ENCODE measurements at regions not wholly inside any gene's neighbourhood (a gene's known extent, or its start where the extent isn't known, plus 50 kb on each side); places are given as distances from the start of the nearest gene placed in this dataset.

DNA sequence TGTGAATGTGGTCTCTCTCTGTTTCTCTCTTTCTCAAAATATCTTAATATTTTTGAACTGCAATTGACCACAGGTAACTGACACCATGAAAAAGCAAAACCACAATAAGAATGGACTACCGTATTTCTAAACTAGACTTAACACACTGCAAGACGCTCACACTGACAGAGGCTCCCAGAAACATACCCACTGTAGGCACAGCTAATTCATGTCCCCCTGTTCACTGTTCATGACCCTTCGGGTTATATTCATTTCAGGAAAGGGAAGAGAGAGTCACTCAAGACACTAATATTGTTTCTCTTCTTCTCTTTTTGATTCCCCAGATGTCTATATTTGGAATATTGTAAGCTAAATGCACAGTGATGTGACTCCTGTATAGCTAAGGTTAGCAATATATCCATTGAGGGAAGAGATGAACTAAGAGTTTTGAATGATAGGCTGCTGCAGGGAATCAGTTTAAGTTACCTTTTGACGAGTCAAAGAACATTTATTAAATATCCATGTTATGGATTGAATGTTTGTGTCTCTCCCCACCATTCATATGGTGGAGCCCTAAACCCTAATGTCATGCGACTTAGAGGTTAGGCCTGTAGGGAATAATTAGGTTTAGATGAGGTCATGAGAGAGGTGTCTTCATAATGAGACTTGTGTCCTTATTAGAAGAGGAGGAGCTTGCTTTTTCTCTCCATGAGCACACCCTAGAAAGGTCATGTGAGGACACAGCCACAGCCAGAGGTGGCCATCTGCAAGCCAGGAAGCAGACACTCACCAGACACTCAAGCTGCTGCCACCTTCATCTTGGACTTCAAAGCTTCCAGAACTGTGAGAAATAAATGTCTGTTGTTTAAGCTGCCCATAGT is 216.6 kb upstream of the GRM7 start:
- Histone ChIP-seq H3K4me3 (no peak overlapping the region), H3K36me3 (no peaks in the 10 kb centered on the region), H3K27ac (no peak overlapping the region), H3K4me1 (no peaks in the 10 kb centered on the region), H3K9me3 (peaks cover 3% of the 10 kb centered on the region), H3K27me3 (no peaks in the 10 kb centered on the region)
- 80% methylated on average over 5 of the region's 5 CpGs for WGBS
- no peak for TF ChIP-seq POLR2AphosphoS5 (IDR thresholded peaks at IDR 0.05)
- TF ChIP-seq EP300 (IDR thresholded peaks at IDR 0.05) = no peak
- no peak for TF ChIP-seq POLR2A (IDR thresholded peaks at IDR 0.05)
- no peak for DNase-seq (ENCODE audit: low spot score in 2 of 2)

GRCh38 chr3:6654670-6655069 is 206.2 kb upstream of the GRM7 start:
- Histone ChIP-seq H3K27ac (no peak overlapping the region), H3K4me3 (no peak overlapping the region), H3K9me3 (peaks cover 8% of the 10 kb centered on the region), H3K27me3 (no peaks in the 10 kb centered on the region), H3K36me3 (no peaks in the 10 kb centered on the region), H3K4me1 (no peaks in the 10 kb centered on the region)
- TF ChIP-seq POLR2A (IDR thresholded peaks at IDR 0.05) (no peak), POLR2AphosphoS5 (IDR thresholded peaks at IDR 0.05) (no peak), EP300 (IDR thresholded peaks at IDR 0.05) (no peak)
- TF ChIP-seq, protein P1, sequence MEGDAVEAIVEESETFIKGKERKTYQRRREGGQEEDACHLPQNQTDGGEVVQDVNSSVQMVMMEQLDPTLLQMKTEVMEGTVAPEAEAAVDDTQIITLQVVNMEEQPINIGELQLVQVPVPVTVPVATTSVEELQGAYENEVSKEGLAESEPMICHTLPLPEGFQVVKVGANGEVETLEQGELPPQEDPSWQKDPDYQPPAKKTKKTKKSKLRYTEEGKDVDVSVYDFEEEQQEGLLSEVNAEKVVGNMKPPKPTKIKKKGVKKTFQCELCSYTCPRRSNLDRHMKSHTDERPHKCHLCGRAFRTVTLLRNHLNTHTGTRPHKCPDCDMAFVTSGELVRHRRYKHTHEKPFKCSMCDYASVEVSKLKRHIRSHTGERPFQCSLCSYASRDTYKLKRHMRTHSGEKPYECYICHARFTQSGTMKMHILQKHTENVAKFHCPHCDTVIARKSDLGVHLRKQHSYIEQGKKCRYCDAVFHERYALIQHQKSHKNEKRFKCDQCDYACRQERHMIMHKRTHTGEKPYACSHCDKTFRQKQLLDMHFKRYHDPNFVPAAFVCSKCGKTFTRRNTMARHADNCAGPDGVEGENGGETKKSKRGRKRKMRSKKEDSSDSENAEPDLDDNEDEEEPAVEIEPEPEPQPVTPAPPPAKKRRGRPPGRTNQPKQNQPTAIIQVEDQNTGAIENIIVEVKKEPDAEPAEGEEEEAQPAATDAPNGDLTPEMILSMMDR (IDR thresholded peaks at IDR 0.05) = no peak
- no peak for DNase-seq (ENCODE audit: low spot score in 2 of 2)
- 71% methylated on average over 1 of the region's 1 CpG for WGBS

GRCh38 chr3:6655275-6655674 is 205.6 kb upstream of the GRM7 start:
- Histone ChIP-seq H3K4me1 (no peaks in the 10 kb centered on the region), H3K27ac (no peak overlapping the region), H3K9me3 (peaks cover 8% of the 10 kb centered on the region), H3K4me3 (no peak overlapping the region), H3K36me3 (no peaks in the 10 kb centered on the region), H3K27me3 (no peaks in the 10 kb centered on the region)
- TF ChIP-seq EP300 (IDR thresholded peaks at IDR 0.05) = no peak
- TF ChIP-seq, protein P1 (IDR thresholded peaks at IDR 0.05) = no peak
- no peak for TF ChIP-seq POLR2A (IDR thresholded peaks at IDR 0.05)
- no peak for TF ChIP-seq POLR2AphosphoS5 (IDR thresholded peaks at IDR 0.05)
- 68% methylated on average over 2 of the region's 2 CpGs for WGBS
- no peak for DNase-seq (ENCODE audit: low spot score in 2 of 2)

DNA sequence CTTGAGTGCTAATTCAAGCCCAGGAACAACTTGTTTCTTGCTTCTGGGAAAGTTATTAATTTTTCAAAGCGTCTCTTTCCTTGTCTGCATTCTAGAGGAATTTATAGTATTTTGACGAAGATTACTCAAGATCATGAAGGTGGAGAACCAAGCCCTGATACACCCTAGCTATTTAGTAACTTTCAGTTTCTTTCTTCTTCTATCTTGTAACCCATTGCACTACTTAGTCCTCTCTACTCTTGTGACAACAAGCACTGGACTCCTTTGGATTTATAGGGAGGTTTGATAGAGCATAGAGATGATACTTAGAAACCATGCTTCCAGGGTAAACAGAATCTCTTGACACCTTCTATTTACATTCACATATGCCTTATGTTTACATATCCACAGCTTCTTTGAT is 203.3 kb upstream of the GRM7 start:
- no peak overlapping the region for H3K27ac ChIP-seq
- WGBS = 81% methylated on average over 2 of the region's 2 CpGs
- H3K36me3 ChIP-seq = no peaks in the 10 kb centered on the region
- DNase-seq (ENCODE audit: low spot score in 2 of 2) = no peak
- TF ChIP-seq POLR2A (IDR thresholded peaks at IDR 0.05) (no peak), EP300 (IDR thresholded peaks at IDR 0.05) (no peak), POLR2AphosphoS5 (IDR thresholded peaks at IDR 0.05) (no peak)
- TF ChIP-seq, protein P1 (IDR thresholded peaks at IDR 0.05) = no peak
- H3K9me3 ChIP-seq = peaks cover 11% of the 10 kb centered on the region
- no peaks in the 10 kb centered on the region for H3K4me1 ChIP-seq
- no peak overlapping the region for H3K4me3 ChIP-seq
- H3K27me3 ChIP-seq = no peaks in the 10 kb centered on the region

DNA sequence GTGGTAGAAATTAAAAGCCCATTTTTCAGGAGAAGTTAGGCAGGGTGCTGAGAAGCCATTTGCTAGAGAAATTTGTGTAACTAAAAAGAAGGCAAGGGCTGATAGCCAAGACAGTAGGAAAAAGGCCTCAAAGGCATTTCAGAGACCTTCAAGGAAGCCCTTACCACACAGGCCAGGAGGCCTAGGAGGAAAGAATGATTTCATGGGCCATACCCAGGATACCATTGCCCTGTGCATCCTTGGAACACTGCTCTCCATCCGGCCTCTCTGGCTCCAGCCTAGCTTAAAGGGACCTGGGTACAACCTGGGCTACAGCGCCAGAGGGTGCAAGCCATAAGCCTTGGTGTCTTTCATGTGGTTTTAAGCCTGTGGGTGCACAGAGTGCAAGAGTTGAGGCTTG is 193.6 kb upstream of the GRM7 start:
- H3K36me3 ChIP-seq = no peaks in the 10 kb centered on the region
- no peaks in the 10 kb centered on the region for H3K4me1 ChIP-seq
- no peak overlapping the region for H3K4me3 ChIP-seq
- no peak overlapping the region for H3K27ac ChIP-seq
- no peak for DNase-seq (ENCODE audit: low spot score in 2 of 2)
- 78% methylated on average over 2 of the region's 2 CpGs for WGBS
- peaks cover 8% of the 10 kb centered on the region for H3K9me3 ChIP-seq
- TF ChIP-seq POLR2A (IDR thresholded peaks at IDR 0.05) (no peak), EP300 (IDR thresholded peaks at IDR 0.05) (no peak), POLR2AphosphoS5 (IDR thresholded peaks at IDR 0.05) (no peak)
- TF ChIP-seq, protein P1 (IDR thresholded peaks at IDR 0.05) = no peak
- no peaks in the 10 kb centered on the region for H3K27me3 ChIP-seq
